Central memory CD8-positive, alpha-beta T cell (primary cell): ENCODE measurements at regions not wholly inside any gene's neighbourhood (a gene's known extent, or its start where the extent isn't known, plus 50 kb on each side); places are given as distances from the start of the nearest gene placed in this dataset.

Experiments
- ATAC-seq: fragments of 150-1000 bp; cut with Tn5 transposase; replicated peaks from 2 replicates; pipeline ENCODE4 v1.10.0; 2022; ENCODE audit warnings: mild to moderate bottlenecking, moderate FRiP score, moderate number of reproducible peaks; ENCODE audit not compliant: poor library complexity, severe bottlenecking; ENCODE audit errors: extremely low read depth
- DNase-seq, 2 donors: peaks; one replicate each; pipeline ENCODE4 v3.0.0; 2021; ENCODE audit warnings: low spot score in 2 of 2
- H3K27ac Mint-ChIP-seq: one replicate; pipeline ENCODE4 v1.8.0; 2022; ENCODE audit warnings: low read depth, mild to moderate bottlenecking, moderate library complexity, mixed read lengths
- H3K27me3 Mint-ChIP-seq: one replicate; pipeline ENCODE4 v1.8.0; 2022; ENCODE audit warnings: mixed read lengths
- H3K36me3 Mint-ChIP-seq: one replicate; pipeline ENCODE4 v1.8.0; 2022; ENCODE audit warnings: mild to moderate bottlenecking, moderate library complexity, mixed read lengths; ENCODE audit not compliant: insufficient read depth
- H3K4me1 Mint-ChIP-seq: one replicate; pipeline ENCODE4 v1.8.0; 2022; ENCODE audit warnings: mixed read lengths
- H3K4me3 Mint-ChIP-seq: one replicate; pipeline ENCODE4 v1.8.0; 2022; ENCODE audit warnings: mild to moderate bottlenecking, moderate library complexity, mixed read lengths
- H3K9me3 Mint-ChIP-seq: one replicate; pipeline ENCODE4 v1.8.0; 2022; ENCODE audit warnings: mixed read lengths

DNA sequence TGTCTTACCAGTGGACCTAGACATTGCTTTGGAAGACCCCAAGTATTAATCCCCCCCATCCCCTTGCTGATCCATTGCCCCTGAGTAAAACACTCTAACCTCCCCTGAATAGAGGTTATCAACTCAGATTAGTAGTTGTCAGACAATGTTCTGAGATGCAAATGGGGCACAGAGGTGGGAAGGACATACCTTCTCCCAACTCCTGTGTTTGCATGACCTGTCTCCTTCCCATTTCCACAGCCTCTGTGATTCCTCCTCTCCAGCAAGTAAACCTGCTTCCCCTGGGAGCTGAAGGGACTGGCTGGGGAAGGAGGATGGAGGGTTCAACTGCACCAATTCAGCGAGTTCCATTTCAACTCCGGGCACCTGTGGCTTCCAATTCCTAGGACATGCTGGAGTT lies 199.8 kb upstream of the SASH1 start:
- ATAC-seq (no peak), DNase-seq (no peak)
- Mint-ChIP-seq H3K36me3 (no peaks in the 10 kb centered on the region), H3K4me1 (peaks cover 6% of the 10 kb centered on the region), H3K27me3 (peaks cover 18% of the 10 kb centered on the region), H3K9me3 (no peaks in the 10 kb centered on the region), H3K27ac (no peak overlapping the region), H3K4me3 (no peak overlapping the region)

DNA sequence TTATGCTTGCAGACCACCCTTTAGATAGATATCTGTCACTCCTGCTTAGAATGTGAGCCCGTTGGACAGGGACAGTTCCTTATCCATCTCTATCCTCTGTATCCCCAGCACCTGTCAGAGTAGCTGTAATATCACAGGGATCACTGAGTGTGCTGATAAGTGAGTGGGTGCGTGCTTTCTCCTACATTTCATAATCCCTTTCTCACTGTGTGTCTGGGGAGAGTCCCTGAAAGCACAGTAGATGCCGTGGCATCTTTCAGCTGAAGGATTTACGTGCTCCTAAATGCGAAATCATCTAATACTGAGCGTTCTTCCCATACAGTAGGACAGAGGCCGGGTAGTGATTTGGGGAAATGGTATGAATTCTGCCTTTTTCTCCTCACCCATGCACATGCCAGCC lies 198.9 kb upstream of the SASH1 start:
- Mint-ChIP-seq H3K9me3 (no peaks in the 10 kb centered on the region), H3K27me3 (peaks cover 18% of the 10 kb centered on the region), H3K36me3 (no peaks in the 10 kb centered on the region), H3K4me3 (no peak overlapping the region), H3K27ac (no peak overlapping the region), H3K4me1 (peaks cover 6% of the 10 kb centered on the region)
- ATAC-seq (no peak), DNase-seq (no peak)

DNA sequence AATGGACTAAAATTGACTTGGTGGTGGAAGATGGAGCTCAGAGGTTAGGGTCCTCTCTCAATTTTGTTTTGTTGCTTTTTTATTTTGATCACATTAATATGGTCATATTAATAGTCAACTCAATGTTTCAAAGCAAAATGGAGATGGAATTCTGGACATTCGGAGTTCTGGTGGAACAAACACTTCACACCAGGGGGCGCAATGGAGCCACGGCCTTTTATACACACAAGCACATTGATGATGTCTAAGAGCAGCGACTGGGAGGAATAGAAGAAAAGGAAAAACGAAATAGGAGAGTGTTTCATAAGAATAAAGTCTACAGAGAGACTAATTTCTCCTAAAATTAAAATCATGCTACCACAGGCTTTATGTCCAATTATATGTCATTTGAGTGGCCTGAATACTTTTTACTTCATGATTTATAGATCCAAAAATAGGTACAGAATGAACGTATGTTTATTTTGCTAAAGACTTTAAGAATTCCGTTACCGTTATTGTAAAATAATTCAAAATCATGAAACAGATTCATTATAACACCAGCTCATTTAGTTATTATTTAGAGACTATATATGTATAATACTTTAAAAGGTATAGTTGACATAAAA lies 197.6 kb upstream of the SASH1 start:
- Mint-ChIP-seq H3K27ac (no peak overlapping the region), H3K4me1 (peaks cover 6% of the 10 kb centered on the region), H3K9me3 (no peaks in the 10 kb centered on the region), H3K4me3 (no peak overlapping the region), H3K27me3 (peaks cover 18% of the 10 kb centered on the region), H3K36me3 (no peaks in the 10 kb centered on the region)
- ATAC-seq (no peak), DNase-seq (no peak)

DNA sequence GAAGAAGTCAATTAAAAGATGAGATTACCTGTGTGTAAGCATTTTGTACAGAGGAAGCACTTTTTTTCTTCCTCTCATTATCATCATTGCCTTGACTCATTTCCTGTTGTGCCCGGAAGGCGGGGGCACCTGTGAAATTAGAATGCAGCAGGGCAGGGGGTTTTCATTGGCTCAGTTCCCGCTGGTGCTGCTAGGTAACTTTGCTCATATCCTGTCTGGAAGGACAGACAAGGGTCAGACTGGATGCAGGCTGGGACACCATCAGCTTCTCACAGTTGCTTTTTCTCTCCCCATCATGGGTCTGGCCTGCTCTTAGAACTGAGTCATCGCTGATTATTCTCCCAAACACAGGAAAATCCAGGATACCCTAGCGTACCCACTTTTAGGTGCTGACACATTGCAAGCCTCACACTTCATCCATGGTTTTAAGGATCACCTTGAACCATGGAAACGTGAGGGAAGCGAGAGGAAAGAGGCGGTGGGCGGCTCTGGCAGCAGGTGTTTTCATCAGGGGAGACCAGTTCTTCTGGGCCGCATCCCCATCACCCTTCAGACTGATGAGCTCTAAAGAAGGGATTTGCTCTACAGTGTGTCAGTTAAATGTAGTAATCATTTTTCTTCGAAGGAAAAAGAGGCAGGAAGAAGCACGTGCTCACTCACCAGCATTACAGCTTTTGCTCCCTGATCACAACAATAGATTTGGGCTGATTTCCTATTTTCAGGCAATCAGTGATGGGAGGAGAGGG lies 195.7 kb upstream of the SASH1 start:
- H3K4me1 Mint-ChIP-seq = peaks cover 6% of the 10 kb centered on the region
- H3K9me3 Mint-ChIP-seq = no peaks in the 10 kb centered on the region
- no peak for DNase-seq
- peaks cover 25% of the 10 kb centered on the region for H3K27me3 Mint-ChIP-seq
- ATAC-seq = peak; percentile 58
- no peaks in the 10 kb centered on the region for H3K36me3 Mint-ChIP-seq
- H3K4me3 Mint-ChIP-seq = no peak overlapping the region
- H3K27ac Mint-ChIP-seq = peak overlapping the region; percentile 84

DNA sequence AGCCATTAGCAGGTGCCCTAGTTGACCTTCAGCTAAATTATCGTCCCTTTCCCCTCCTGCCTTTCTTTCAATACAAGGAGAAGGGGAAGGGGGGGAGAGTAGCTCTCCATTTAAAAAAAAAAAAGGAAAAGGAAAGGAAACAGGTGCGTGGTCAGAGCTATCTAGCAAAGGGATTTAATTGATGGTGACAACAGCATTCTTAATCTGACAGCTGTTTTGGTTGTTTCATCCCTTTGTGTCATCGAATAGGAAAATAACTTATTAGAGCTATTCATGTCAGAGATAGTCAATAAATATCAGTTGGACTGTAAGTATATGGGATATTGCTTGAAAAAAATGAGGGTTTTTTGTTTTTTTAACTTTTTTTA lies 195.2 kb upstream of the SASH1 start:
- ATAC-seq (no peak), DNase-seq (no peak)
- Mint-ChIP-seq H3K9me3 (no peaks in the 10 kb centered on the region), H3K27ac (no peak overlapping the region), H3K27me3 (peaks cover 27% of the 10 kb centered on the region), H3K4me1 (peaks cover 6% of the 10 kb centered on the region), H3K4me3 (no peak overlapping the region), H3K36me3 (no peaks in the 10 kb centered on the region)

DNA sequence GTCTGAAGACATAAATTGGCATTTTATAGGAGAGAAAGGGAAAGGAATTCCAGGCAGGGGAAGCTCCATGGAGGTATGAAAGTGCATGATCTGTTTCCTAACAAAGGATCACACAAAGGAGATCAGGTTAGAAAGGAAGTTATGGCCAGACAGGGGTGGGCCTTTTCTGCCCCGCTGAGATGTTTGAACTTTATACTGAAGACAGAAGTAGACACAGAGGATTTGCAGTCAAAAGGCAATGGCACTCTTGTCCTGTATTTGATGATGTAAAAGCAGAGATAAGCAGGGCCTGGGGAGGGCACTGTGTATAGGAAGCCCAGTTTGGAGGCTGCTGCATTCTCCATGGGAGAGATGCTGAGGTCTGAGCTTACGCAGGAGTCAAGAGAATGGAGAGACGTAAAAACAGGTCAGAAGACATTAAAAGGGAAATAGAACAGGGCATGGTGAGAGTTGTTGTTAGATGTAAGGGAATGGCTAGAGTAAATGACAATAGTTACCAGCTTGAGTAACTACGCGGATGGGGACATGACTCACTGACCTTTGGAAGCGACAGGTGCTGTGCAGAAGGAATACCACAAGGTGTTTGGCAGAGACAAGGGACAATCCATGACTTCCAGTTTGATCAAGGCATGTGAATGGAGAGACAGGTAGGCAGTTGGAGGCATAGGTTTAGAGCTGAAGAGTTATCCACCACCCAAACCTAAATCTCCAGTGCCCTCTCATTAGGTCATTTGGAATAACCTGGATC lies 190.6 kb upstream of the SASH1 start:
- no peaks in the 10 kb centered on the region for H3K9me3 Mint-ChIP-seq
- DNase-seq (no peak), ATAC-seq (no peak)
- no peaks in the 10 kb centered on the region for H3K36me3 Mint-ChIP-seq
- peaks cover 10% of the 10 kb centered on the region for H3K27me3 Mint-ChIP-seq
- peaks cover under 1% of the 10 kb centered on the region for H3K4me1 Mint-ChIP-seq
- no peak overlapping the region for H3K4me3 Mint-ChIP-seq
- no peak overlapping the region for H3K27ac Mint-ChIP-seq

DNA sequence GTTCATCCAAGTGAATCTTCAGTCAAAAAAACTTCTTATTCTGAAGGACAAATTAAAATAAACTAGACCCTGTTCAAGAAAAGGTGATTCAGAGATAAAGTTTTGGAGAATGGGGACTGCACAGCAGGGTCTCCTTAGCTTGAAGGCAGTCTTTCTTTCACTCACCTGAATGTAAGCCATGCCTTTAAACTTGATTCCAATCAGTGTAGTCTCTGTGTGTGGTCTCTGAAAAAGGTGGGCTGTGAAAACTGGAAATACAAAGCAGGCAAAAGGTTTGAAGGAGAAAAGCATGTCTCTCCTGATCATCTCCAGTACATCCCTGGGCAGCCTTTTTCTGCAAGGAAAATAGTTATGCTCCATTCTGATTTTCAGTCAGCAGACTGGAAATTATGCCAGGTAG lies 188.0 kb upstream of the SASH1 start:
- H3K27me3 Mint-ChIP-seq = peaks cover 10% of the 10 kb centered on the region
- H3K9me3 Mint-ChIP-seq = no peaks in the 10 kb centered on the region
- no peak overlapping the region for H3K27ac Mint-ChIP-seq
- ATAC-seq (no peak), DNase-seq (no peak)
- H3K4me3 Mint-ChIP-seq = no peak overlapping the region
- H3K36me3 Mint-ChIP-seq = no peaks in the 10 kb centered on the region
- H3K4me1 Mint-ChIP-seq = no peaks in the 10 kb centered on the region

DNA sequence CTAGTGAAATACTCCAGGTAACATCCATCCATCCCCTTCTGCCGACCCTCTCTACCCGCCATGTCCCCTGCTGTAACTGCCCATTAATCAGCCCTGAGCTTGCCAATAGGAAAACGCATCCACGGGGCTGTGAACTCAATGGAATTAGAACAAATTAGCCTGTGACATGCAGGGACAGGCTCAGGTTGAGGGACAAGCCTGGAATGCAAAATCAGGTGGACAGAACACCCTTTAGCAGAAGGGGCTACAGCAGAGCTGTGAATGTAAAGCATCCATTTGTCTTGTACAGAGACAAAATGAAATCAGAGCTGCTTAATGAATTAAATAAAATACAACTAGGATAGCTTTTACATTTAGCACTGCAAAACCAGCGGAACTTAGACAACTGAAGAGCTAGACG lies 187.3 kb upstream of the SASH1 start:
- Mint-ChIP-seq H3K4me3 (no peak overlapping the region), H3K4me1 (no peaks in the 10 kb centered on the region), H3K36me3 (no peaks in the 10 kb centered on the region), H3K9me3 (no peaks in the 10 kb centered on the region), H3K27ac (no peak overlapping the region), H3K27me3 (peaks cover 10% of the 10 kb centered on the region)
- DNase-seq (no peak), ATAC-seq (no peak)

DNA sequence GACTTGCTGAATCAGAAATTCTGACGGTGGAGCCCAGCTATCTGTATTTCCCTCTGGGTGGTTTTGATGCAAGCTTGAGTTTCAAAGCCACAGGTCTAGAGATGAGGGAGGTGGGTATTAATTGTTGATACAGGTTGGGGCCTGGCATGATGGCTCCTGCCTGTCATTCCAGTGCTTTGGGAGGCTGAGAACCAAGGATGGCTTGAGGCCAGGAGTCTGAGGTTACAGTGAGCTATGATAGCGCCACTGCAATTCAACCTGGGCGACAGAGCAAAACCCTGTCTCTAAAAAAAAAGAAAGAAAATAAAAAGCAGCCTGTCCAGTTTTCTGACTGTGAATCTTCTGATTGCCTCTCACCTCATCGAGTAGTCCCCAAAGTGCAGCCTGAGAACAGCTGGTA lies 184.8 kb upstream of the SASH1 start:
- Mint-ChIP-seq H3K27me3 (no peaks in the 10 kb centered on the region), H3K9me3 (no peaks in the 10 kb centered on the region), H3K36me3 (no peaks in the 10 kb centered on the region), H3K4me3 (no peak overlapping the region), H3K4me1 (no peaks in the 10 kb centered on the region), H3K27ac (no peak overlapping the region)
- ATAC-seq (no peak), DNase-seq (no peak)

DNA sequence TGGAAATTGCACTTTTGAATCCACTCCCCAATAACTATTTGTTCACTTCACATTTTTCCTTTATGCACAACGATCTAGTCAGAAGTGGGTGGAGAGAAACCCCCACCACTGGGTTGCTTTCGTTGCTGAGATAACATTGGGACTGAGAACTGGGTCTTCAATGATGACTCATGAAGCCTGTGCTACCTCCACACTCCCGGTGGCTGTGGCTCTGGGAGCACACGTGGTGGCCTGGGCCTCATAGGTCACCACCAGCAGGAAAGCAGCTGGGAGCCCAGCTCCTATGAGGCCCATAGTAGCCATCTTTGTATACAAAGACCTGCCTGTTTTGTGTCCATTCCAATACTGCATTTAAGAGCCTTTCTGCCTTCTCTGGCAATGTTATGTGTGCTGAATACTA lies 178.0 kb upstream of the SASH1 start:
- Mint-ChIP-seq H3K4me1 (no peaks in the 10 kb centered on the region), H3K9me3 (no peaks in the 10 kb centered on the region), H3K27ac (no peak overlapping the region), H3K4me3 (no peak overlapping the region), H3K36me3 (no peaks in the 10 kb centered on the region), H3K27me3 (no peaks in the 10 kb centered on the region)
- DNase-seq (no peak), ATAC-seq (no peak)

DNA sequence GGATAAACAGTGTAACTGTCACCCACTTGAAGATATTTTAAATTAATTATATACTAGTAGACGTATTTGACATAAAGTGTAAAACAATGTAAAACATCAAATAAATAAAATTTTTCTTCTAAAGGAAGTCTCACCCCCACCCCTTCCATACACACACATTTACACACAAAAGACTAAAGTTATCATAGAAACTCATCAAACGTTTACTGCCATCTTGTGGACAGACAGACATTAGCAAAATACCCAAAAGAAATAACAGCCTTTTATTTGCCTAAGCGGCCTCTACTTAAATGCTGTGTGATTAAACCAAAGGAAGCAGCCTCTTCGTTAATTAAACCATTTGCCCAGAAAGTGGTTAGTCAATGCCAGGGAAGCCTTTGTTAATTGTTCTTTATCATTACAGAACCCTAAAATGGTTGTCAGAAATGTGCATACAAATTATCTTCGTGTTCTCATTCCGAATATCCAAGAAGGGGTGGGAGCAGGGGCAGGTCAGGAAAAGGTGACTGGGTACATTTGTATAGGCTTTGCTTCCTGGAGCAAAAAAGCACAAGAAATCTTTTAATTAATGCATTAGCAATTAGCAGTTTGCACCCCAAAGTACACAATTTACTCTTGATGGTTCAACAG lies 176.2 kb upstream of the SASH1 start:
- Mint-ChIP-seq H3K27ac (no peak overlapping the region), H3K4me3 (no peak overlapping the region), H3K9me3 (no peaks in the 10 kb centered on the region), H3K27me3 (no peaks in the 10 kb centered on the region), H3K36me3 (no peaks in the 10 kb centered on the region), H3K4me1 (no peaks in the 10 kb centered on the region)
- ATAC-seq (no peak), DNase-seq (no peak)

DNA sequence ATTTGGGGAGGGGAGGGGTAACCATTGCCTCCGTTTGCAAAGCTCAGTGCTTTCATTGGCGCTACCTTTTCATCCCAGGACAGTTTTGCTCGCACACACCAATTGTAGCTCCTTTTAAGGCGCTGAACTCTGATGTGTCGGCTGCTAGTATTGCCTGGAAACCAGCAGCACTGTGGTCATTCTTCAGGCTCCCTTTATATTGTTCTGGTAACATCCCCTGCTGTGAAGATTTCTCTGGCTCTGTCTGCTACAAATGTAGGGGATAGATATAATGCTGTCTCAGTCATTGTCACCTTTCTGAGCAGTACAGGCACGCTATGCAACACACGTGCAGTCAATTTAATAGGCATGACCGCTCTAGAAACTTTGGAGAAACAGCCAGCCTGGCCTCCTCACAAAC lies 172.9 kb upstream of the SASH1 start:
- Mint-ChIP-seq H3K4me3 (no peak overlapping the region), H3K4me1 (no peaks in the 10 kb centered on the region), H3K27ac (no peak overlapping the region), H3K9me3 (no peaks in the 10 kb centered on the region), H3K36me3 (no peaks in the 10 kb centered on the region), H3K27me3 (no peaks in the 10 kb centered on the region)
- DNase-seq = no peak
- ATAC-seq = no peak

DNA sequence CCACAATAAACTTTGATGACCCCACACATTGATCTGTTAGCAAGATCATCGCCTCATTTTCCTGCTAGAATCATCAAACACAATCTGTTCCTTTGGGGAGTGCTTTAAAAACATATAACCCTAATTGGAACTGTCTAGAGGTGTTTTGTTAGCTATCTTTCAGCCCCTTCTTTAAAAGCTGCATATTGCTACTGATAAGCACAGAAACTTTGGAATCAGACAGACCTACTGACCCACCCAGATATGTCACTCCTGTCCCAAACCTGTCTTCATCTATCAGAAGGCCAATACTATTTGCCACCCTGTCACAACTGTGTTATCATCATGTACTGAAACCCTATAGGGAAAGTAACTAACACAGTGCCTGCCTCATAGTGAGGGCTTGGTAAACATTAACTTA lies 172.4 kb upstream of the SASH1 start:
- H3K9me3 Mint-ChIP-seq = no peaks in the 10 kb centered on the region
- DNase-seq = no peak
- H3K4me3 Mint-ChIP-seq = no peak overlapping the region
- no peak overlapping the region for H3K27ac Mint-ChIP-seq
- ATAC-seq = no peak
- no peaks in the 10 kb centered on the region for H3K27me3 Mint-ChIP-seq
- no peaks in the 10 kb centered on the region for H3K4me1 Mint-ChIP-seq
- no peaks in the 10 kb centered on the region for H3K36me3 Mint-ChIP-seq
